ENCODE measurements at regions not wholly inside any gene's neighbourhood (a gene's known extent, or its start where the extent isn't known, plus 50 kb on each side); places are given as distances from the start of the nearest gene placed in this dataset.

- TF ChIP-seq, protein P1, sequence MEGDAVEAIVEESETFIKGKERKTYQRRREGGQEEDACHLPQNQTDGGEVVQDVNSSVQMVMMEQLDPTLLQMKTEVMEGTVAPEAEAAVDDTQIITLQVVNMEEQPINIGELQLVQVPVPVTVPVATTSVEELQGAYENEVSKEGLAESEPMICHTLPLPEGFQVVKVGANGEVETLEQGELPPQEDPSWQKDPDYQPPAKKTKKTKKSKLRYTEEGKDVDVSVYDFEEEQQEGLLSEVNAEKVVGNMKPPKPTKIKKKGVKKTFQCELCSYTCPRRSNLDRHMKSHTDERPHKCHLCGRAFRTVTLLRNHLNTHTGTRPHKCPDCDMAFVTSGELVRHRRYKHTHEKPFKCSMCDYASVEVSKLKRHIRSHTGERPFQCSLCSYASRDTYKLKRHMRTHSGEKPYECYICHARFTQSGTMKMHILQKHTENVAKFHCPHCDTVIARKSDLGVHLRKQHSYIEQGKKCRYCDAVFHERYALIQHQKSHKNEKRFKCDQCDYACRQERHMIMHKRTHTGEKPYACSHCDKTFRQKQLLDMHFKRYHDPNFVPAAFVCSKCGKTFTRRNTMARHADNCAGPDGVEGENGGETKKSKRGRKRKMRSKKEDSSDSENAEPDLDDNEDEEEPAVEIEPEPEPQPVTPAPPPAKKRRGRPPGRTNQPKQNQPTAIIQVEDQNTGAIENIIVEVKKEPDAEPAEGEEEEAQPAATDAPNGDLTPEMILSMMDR (conservative IDR thresholded peaks at IDR 0.05 in 1 of 2, IDR thresholded peaks at IDR 0.05 in 1 of 2; ENCODE audit: extremely low read depth in 1 of 2, insufficient read depth in 1 of 2, low read depth in 1 of 2, low read length in 2 of 2) = no peak
- TF ChIP-seq EZH2 (IDR thresholded peaks at IDR 0.05; ENCODE audit: borderline replicate concordance, low read length) = no peak
Measured at GRCh38 chr12:19751078-19751477, 311.8 kb downstream of the AEBP2 start.

Data from mammary epithelial cell (primary cell).